ENCODE measurements at regions not wholly inside any gene's neighbourhood (a gene's known extent, or its start where the extent isn't known, plus 50 kb on each side); places are given as distances from the start of the nearest gene placed in this dataset.

DNA sequence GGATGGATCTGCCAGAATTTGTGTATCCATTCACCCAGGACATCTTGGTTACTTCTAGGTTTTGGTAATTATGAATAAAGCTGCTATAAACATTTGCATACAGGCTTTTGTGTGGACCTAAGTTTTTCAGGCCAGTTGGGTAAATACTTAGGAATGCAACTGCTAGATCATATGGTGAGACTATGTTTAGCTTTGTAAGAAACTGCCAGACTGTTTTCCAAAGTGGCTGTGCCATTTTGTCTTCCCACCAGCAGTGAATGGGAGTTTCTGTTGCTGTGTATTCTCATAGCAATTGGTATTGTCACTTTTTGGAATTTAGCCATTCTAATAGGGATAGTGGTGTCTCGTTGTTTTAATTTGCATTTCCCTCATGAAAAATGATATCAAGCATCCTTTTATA is 133.0 kb downstream of the KIF26A start:
- Histone ChIP-seq H3K27ac (ENCODE audit: extremely low read depth, low read depth, low read length) (no peak overlapping the region), H3K4me1 (ENCODE audit: control insufficient read depth, insufficient read depth, low read length) (peaks cover 3% of the 10 kb centered on the region), H3K36me3 (ENCODE audit: control insufficient read depth in 2 of 2, insufficient read depth in 1 of 2, low read length in 2 of 2) (no peaks in the 10 kb centered on the region), H3K9me3 (ENCODE audit: control insufficient read depth, insufficient read depth, low read depth, low read length) (no peaks in the 10 kb centered on the region), H3K4me3 (ENCODE audit: low read depth, low read length) (no peak overlapping the region)
- ChIA-PET POLR2A (no interaction called here), CTCF (interaction anchor here (0.5 to 0.6 kb wide), 2 partner anchors 70 to 291 kb away, joined by 3 read pairs; no protein-coding TSS in a partner anchor)
- TF ChIP-seq, protein P1, sequence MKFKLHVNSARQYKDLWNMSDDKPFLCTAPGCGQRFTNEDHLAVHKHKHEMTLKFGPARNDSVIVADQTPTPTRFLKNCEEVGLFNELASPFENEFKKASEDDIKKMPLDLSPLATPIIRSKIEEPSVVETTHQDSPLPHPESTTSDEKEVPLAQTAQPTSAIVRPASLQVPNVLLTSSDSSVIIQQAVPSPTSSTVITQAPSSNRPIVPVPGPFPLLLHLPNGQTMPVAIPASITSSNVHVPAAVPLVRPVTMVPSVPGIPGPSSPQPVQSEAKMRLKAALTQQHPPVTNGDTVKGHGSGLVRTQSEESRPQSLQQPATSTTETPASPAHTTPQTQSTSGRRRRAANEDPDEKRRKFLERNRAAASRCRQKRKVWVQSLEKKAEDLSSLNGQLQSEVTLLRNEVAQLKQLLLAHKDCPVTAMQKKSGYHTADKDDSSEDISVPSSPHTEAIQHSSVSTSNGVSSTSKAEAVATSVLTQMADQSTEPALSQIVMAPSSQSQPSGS (tag by site-specific recombination; IDR thresholded peaks at IDR 0.05; ENCODE audit: low read depth): no peak
- peak; percentile 53 for TF ChIP-seq ZNF335 (tag by site-specific recombination; conservative IDR thresholded peaks at IDR 0.05)

DNA sequence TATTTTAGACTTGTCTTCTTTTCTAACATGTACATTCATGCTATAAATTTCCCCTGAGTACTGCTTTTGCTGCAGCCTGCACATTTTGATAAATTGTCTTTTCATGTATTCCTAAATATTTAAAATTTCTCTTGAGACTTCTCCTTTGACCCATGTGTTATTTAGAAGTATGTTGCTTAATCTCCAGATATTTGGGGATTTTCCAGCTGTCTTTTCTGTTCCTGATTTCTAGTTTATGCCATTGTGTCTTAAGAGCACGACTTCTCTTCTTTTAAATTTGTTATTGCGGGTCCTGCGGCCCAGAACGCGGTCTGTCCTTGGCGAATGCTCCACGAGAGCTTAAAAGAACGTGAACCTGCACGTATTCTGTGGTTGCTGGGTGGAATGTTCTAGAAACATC is 136.4 kb downstream of the KIF26A start:
- peaks cover 3% of the 10 kb centered on the region for H3K4me1 ChIP-seq (ENCODE audit: control insufficient read depth, insufficient read depth, low read length)
- H3K9me3 ChIP-seq (ENCODE audit: control insufficient read depth, insufficient read depth, low read depth, low read length): no peaks in the 10 kb centered on the region
- POLR2A ChIA-PET: no interaction called here
- no peak overlapping the region for H3K4me3 ChIP-seq (ENCODE audit: low read depth, low read length)
- H3K36me3 ChIP-seq (ENCODE audit: control insufficient read depth in 2 of 2, insufficient read depth in 1 of 2, low read length in 2 of 2): no peaks in the 10 kb centered on the region
- CTCF ChIA-PET: interaction anchor here (0.6 to 1.2 kb wide), 3 partner anchors 9 to 134 kb away, joined by 3 to 5 read pairs (median 3); no protein-coding TSS in a partner anchor
- no peak overlapping the region for H3K27ac ChIP-seq (ENCODE audit: extremely low read depth, low read depth, low read length)
- no peak for TF ChIP-seq KLF1 (tag by site-specific recombination; IDR thresholded peaks at IDR 0.05)

DNA sequence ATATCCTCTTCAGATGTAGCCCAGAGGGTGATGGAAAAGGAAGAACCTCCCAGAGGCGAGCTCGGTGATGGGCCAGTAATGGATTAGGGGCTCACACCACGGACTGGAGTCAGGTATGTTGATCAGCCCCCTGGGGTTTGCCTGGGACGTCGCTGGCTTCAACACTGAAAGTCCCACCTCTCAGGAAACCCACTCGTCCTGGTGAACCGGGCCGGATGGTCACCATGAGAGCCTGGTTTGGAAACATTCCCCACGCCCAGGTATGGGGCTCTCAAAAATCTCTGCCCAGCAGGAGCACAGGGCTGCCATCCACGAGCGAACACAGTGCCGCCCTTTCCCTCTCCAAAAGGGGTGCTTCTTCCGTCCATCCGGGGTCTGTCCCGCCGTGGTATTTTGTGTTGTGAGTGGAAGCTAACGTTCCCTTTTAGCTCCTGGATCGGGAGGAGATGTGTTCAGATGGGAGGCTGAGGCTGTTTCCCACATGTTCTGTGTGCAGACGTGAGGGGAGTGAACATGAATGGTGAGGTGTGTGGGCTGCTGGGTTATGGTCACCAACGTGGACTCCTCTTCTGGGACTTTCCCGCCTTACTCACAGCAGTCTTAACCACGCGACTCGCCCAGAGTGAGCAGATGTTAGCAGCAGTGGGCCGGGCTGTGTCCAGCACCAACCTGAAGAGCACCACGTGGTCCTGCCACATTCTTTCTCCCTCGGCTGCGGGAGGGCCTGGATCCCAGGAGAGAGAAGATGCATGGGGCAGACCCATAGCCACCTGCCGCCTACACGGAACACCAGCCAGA is 139.2 kb downstream of the KIF26A start:
- Histone ChIP-seq H3K4me3 (ENCODE audit: low read depth, low read length) (no peak overlapping the region), H3K9me3 (ENCODE audit: control insufficient read depth, insufficient read depth, low read depth, low read length) (no peaks in the 10 kb centered on the region), H3K4me1 (ENCODE audit: control insufficient read depth, insufficient read depth, low read length) (peaks cover 3% of the 10 kb centered on the region), H3K36me3 (ENCODE audit: control insufficient read depth in 2 of 2, insufficient read depth in 1 of 2, low read length in 2 of 2) (no peaks in the 10 kb centered on the region), H3K27ac (ENCODE audit: extremely low read depth, low read depth, low read length) (no peak overlapping the region)
- CTCF ChIA-PET: no interaction called here
- TF ChIP-seq GFI1B (tag by site-specific recombination; IDR thresholded peaks at IDR 0.05): no peak
- 0 out of 2 replicates have a peak, but pooled peaks have one; percentile 30 for TF ChIP-seq ZFHX2 (tag by site-specific recombination; conservative IDR thresholded peaks at IDR 0.05)
- POLR2A ChIA-PET: no interaction called here

DNA sequence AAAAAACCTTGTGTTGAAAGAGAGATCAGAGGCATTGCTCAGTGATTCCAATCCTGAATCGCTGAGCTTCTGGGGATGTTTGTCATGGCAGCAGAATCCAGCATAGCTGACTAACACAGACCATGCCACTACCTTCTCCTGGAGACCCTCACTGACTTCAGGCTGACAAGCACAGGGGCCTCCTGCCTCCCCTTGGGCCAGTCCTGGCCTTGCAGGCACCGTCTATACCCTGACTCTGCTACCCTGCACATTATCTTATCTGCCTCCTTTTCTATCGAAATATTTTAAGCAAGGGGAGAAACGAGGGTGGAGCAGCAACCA is 139.8 kb downstream of the KIF26A start:
- Histone ChIP-seq H3K4me1 (ENCODE audit: control insufficient read depth, insufficient read depth, low read length) (peaks cover 3% of the 10 kb centered on the region), H3K4me3 (ENCODE audit: low read depth, low read length) (no peak overlapping the region), H3K27ac (ENCODE audit: extremely low read depth, low read depth, low read length) (no peak overlapping the region), H3K9me3 (ENCODE audit: control insufficient read depth, insufficient read depth, low read depth, low read length) (no peaks in the 10 kb centered on the region), H3K36me3 (ENCODE audit: control insufficient read depth in 2 of 2, insufficient read depth in 1 of 2, low read length in 2 of 2) (no peaks in the 10 kb centered on the region)
- no peak for TF ChIP-seq FEZF1 (tag by site-specific recombination; IDR thresholded peaks at IDR 0.05)
- TF ChIP-seq SP3 (tag by site-specific recombination; IDR thresholded peaks at IDR 0.05): no peak
- TF ChIP-seq, protein P2, sequence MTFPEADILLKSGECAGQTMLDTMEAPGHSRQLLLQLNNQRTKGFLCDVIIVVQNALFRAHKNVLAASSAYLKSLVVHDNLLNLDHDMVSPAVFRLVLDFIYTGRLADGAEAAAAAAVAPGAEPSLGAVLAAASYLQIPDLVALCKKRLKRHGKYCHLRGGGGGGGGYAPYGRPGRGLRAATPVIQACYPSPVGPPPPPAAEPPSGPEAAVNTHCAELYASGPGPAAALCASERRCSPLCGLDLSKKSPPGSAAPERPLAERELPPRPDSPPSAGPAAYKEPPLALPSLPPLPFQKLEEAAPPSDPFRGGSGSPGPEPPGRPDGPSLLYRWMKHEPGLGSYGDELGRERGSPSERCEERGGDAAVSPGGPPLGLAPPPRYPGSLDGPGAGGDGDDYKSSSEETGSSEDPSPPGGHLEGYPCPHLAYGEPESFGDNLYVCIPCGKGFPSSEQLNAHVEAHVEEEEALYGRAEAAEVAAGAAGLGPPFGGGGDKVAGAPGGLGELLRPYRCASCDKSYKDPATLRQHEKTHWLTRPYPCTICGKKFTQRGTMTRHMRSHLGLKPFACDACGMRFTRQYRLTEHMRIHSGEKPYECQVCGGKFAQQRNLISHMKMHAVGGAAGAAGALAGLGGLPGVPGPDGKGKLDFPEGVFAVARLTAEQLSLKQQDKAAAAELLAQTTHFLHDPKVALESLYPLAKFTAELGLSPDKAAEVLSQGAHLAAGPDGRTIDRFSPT (tag by site-specific recombination; IDR thresholded peaks at IDR 0.05): no peak
- TF ChIP-seq, protein P3, sequence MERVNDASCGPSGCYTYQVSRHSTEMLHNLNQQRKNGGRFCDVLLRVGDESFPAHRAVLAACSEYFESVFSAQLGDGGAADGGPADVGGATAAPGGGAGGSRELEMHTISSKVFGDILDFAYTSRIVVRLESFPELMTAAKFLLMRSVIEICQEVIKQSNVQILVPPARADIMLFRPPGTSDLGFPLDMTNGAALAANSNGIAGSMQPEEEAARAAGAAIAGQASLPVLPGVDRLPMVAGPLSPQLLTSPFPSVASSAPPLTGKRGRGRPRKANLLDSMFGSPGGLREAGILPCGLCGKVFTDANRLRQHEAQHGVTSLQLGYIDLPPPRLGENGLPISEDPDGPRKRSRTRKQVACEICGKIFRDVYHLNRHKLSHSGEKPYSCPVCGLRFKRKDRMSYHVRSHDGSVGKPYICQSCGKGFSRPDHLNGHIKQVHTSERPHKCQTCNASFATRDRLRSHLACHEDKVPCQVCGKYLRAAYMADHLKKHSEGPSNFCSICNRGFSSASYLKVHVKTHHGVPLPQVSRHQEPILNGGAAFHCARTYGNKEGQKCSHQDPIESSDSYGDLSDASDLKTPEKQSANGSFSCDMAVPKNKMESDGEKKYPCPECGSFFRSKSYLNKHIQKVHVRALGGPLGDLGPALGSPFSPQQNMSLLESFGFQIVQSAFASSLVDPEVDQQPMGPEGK (tag by site-specific recombination; IDR thresholded peaks at IDR 0.05): no peak
- no peak for TF ChIP-seq SETDB1 (IDR thresholded peaks at IDR 0.05; ENCODE audit: insufficient read length, low read length)
- TF ChIP-seq, protein P4, sequence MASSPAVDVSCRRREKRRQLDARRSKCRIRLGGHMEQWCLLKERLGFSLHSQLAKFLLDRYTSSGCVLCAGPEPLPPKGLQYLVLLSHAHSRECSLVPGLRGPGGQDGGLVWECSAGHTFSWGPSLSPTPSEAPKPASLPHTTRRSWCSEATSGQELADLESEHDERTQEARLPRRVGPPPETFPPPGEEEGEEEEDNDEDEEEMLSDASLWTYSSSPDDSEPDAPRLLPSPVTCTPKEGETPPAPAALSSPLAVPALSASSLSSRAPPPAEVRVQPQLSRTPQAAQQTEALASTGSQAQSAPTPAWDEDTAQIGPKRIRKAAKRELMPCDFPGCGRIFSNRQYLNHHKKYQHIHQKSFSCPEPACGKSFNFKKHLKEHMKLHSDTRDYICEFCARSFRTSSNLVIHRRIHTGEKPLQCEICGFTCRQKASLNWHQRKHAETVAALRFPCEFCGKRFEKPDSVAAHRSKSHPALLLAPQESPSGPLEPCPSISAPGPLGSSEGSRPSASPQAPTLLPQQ (tag by site-specific recombination; IDR thresholded peaks at IDR 0.05): no peak
- TF ChIP-seq ZNF211 (tag by site-specific recombination; IDR thresholded peaks at IDR 0.05; ENCODE audit: low read depth): no peak
- TF ChIP-seq, protein P5, sequence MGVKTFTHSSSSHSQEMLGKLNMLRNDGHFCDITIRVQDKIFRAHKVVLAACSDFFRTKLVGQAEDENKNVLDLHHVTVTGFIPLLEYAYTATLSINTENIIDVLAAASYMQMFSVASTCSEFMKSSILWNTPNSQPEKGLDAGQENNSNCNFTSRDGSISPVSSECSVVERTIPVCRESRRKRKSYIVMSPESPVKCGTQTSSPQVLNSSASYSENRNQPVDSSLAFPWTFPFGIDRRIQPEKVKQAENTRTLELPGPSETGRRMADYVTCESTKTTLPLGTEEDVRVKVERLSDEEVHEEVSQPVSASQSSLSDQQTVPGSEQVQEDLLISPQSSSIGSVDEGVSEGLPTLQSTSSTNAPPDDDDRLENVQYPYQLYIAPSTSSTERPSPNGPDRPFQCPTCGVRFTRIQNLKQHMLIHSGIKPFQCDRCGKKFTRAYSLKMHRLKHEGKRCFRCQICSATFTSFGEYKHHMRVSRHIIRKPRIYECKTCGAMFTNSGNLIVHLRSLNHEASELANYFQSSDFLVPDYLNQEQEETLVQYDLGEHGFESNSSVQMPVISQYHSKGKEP (tag by site-specific recombination; IDR thresholded peaks at IDR 0.05): no peak
- TF ChIP-seq ZNF121 (tag by site-specific recombination; IDR thresholded peaks at IDR 0.05): no peak
- no peak for TF ChIP-seq ZNF2 (tag by site-specific recombination; IDR thresholded peaks at IDR 0.05)
- no peak for TF ChIP-seq ZNF626 (tag by site-specific recombination; IDR thresholded peaks at IDR 0.05)
- ChIA-PET CTCF (no interaction called here), POLR2A (no interaction called here)

Data from HEK293 (cell line).